HG02759 (cell line): ENCODE measurements at regions not wholly inside any gene's neighbourhood (a gene's known extent, or its start where the extent isn't known, plus 50 kb on each side); places are given as distances from the start of the nearest gene placed in this dataset.

Experiments used
- ATAC-seq: cut with Tn5 transposase; IDR thresholded peaks from one replicate; pipeline ENCODE4 v1.9.1; 2021; ENCODE audit warnings: mild to moderate bottlenecking, moderate library complexity; ENCODE audit not compliant: unreplicated experiment

DNA sequence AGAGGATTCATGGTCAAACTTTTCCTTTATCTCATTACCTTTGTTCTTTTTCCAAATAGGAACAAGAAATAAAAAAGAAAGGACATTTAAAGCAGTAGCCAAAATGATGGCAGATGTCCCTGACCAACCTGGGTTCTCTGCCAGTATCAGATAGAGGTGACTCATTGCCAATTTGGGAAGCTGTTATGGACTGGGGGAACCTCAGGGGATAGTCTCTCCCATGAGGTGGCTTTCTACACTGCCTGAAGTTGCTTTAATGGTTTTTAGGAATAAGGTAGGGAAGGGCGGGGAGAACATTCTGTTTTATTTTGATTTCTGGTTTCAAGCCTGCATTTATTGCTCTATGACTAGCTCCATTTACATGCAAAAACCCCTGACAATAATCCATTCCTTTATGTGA lies 457.9 kb upstream of the TPK1 start:
- ATAC-seq = no peak

DNA sequence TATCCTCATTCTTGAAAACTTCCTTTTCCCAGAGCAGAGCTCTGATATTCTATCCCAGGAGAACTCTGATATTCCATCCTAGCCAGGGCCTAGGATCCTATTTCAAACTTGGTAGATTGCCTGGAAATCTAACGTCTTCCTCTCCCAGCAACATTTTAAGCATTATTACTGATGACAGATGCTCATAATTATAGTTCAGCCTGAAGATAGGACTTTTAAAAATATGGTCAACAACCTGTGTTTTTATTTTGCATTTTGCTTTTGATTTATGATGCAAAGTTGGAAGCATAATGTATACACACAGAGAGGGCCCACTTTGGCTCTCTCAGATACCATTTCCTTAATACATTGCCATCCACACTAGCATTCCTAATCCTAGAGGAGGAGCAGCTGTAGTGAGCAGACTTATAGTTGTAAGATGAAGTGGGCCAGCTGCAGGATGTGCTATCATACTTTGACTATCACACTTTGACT lies 457.4 kb upstream of the TPK1 start:
- ATAC-seq = no peak

DNA sequence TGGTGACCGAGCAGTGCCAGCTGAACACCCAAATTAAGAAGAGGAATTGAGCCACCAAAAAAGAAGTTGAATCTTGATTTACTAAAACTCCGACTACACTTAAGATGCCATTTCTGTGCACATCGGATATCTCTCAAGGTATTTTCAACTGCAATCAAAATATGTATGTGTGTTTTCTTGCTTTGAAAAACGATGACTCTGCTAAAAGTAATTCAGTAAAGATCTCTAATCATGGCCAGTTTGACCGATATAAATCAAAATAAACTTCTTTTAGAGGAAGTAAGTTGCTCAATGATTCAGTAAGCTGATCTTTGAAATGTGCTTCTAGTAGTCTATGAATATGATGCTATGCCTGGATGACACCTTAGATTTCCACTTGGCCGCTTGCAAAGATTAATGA lies 453.5 kb upstream of the TPK1 start:
- no peak for ATAC-seq

GRCh38 chr7:145276118-145276517 lies 440.3 kb upstream of the TPK1 start:
- no peak for ATAC-seq

GRCh38 chr7:145269418-145270161 lies 433.7 kb upstream of the TPK1 start:
- ATAC-seq = no peak

- no peak for ATAC-seq
Observed at GRCh38 chr7:145265180-145265579, 429.3 kb upstream of the TPK1 start.

DNA sequence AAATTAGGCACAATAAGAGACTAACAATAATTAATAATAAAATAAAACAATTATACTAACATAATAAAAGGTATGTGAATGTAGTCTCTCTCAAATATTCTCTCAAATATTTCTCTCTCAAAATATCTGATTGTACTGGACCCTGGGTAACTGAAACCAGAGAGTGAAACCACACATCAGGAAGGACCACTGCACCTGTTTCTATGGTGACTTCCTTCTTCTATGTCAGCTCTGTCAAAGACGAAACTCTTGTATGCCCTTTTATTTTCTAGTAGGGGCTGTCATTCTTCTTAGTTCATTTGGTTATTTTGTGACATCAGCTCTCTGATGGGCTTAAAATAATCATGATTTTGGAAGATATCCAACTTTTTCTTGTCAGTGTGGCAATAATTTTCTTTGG lies 428.0 kb upstream of the TPK1 start:
- ATAC-seq = no peak

GRCh38 chr7:145252031-145252430 lies 416.2 kb upstream of the TPK1 start:
- ATAC-seq = no peak

GRCh38 chr7:145224775-145225174 lies 388.9 kb upstream of the TPK1 start:
- no peak for ATAC-seq

- no peak for ATAC-seq
Observed at GRCh38 chr7:145219461-145219860, 383.6 kb upstream of the TPK1 start.

- ATAC-seq = no peak
Observed at GRCh38 chr7:145216866-145217265, 381.0 kb upstream of the TPK1 start.

- ATAC-seq = no peak
Observed at GRCh38 chr7:145212050-145212449, 376.2 kb upstream of the TPK1 start.

GRCh38 chr7:145211211-145211610 lies 375.4 kb upstream of the TPK1 start:
- ATAC-seq = no peak

DNA sequence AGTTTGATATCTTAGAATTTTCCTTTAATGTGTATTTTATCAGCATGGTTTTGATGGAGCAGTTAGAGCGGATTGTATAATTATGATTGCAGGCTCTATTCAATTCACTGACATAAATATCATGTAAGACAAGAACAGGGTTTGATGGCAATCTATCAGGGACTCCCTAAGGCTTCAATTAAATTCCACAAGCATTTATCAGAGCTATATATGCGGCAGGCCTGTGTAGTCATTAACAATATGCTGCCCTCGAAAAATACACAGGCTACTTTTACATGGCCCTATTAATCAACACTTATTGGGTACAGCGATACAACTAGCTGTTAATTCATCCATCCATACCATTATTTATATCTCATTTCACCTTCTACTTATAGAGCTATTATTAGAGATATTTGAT lies 358.1 kb upstream of the TPK1 start:
- no peak for ATAC-seq

DNA sequence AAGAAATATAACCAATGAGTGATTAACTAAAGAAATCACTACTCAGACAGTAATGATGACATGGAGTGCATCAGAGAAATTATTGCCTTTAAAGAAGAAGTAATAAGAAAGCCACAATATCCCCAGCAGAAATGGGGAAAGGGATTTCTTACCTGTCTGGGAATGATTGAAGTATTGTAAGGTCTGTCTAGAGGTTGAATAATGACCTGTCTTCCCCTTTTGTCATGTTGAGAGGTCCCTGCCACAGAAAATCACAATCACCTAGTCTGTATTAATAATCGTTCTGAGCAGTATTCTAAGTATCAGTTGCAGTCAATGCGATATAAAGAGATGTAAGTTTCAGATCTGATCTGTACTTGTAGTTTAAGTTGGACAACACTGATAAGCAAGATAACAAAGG lies 349.1 kb upstream of the TPK1 start:
- ATAC-seq = no peak

GRCh38 chr7:145183069-145183468 lies 347.2 kb upstream of the TPK1 start:
- ATAC-seq = no peak

DNA sequence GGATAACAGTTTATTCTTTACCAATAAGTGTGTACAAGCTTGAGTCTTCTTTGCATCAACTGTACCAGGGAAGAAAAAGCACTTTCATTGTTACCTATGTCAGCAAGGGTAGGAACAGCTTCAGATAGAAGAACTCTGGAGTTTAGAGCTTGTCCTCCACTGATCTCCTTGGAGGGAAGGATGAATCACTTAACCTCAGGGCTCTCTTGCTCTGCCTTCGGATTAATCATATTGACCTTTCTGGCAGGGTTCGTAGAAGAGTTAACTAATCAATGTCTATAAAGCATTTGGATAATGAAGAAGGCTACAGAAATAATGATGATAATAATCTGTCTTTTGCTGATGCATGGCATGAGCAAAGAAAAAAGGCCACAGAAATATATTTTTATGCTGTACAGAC lies 339.5 kb upstream of the TPK1 start:
- no peak for ATAC-seq

DNA sequence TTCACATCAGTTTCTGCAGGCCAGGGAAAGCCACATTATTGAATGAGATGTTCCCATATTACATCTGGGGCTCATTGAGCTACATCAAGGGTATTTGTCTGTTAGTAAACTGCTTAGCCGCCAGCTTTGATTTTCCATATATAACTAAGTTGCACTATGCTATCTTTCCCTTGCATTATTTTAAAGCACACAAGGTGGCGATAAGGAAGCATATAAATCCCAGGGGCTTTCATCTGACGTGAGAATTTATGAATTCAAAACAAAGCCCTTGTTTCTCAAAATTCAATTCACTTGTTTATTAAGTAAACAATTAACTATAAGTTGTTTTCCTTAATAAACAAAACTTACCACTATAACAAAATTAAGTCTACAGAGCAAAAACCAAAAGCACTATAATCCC lies 334.1 kb upstream of the TPK1 start:
- no peak for ATAC-seq

- no peak for ATAC-seq
Observed at GRCh38 chr7:145168879-145169278, 333.0 kb upstream of the TPK1 start.

DNA sequence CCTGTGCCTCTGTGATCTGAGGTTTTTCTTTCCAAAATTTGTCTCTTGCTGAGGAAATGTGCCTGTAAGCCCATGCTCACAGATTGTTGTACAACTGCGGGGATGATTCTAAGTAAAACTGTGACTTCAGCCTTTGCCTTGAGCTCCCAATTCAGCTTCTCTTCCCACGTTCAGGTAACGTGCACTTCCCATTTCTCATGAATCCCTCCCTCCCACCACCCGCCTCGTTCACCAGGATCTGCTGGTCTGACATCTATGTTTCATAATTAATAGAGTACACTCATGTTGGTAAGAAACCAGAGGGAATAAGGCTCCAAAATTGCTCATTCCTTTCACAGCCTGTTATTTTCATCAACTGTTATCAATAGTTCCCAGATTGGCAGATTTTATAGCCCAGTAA lies 332.6 kb upstream of the TPK1 start:
- ATAC-seq = no peak

- ATAC-seq = no peak
Observed at GRCh38 chr7:145156834-145157233, 321.0 kb upstream of the TPK1 start.

- no peak for ATAC-seq
Observed at GRCh38 chr7:145152589-145152988, 316.7 kb upstream of the TPK1 start.

DNA sequence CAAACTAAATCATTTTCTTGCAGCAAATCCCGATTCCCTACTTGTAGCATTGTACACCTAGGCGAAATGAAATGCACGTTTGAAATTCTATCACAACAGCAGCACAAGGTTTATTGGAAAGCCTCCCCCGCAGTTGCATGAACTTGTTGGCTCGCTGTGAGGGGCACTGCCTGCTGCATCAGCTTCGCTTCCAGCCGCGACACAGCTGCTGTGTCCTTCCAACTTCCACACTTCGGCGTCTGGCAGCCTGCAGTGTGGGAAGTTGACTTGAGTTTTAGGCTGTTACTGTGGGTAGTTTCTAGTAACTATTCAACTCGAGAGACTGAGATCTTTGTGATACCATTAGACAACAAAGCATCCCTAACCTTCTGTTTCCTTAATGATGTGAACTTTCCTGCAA lies 315.8 kb upstream of the TPK1 start:
- ATAC-seq = no peak
